ENCODE measurements at regions not wholly inside any gene's neighbourhood (a gene's known extent, or its start where the extent isn't known, plus 50 kb on each side); places are given as distances from the start of the nearest gene placed in this dataset.
"Not testable (repeated sequence)": the region's sequence is repeated elsewhere in the genome, so short reads cannot be mapped to it uniquely, and the experiment has no call there.

DNA sequence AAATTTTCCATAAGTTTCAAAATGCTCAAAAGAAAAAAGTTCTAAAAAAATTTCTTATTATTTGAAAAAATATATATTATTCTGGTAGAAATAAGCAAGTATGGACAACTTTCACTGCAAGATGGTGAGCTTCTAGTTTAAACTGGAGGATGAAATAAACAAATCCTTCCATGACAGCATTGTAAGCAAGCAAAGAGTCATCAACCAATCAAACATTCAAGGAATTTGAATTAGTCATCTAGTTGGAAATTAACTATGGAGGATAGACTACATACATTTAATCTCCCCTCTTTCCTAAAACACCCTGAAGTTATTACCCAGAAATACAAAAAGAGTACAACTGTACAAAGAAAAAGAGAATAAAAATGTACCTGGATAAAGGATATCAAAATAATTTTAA lies 51.0 kb upstream of the IRX5 start:
- DNase-seq, result no peak

DNA sequence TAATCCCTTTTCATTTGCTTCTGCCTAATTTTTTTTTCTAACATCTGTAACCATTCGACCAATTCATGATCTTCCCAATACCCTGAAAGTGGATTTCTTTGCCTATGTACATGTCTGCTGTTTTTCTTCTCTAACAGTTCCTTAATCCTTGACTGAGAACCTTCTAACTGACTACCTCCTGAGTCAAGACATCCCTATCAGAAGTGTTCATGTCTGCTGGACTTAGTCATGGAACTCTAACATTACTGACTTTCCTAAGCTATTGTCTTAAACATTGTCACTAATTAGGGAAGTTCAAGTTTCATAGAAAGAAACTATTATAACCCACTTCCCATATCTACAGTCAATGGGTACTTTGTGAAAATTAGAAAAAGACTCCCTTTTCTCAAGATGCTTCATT lies 52.4 kb upstream of the IRX5 start:
- DNase-seq, result no peak

DNA sequence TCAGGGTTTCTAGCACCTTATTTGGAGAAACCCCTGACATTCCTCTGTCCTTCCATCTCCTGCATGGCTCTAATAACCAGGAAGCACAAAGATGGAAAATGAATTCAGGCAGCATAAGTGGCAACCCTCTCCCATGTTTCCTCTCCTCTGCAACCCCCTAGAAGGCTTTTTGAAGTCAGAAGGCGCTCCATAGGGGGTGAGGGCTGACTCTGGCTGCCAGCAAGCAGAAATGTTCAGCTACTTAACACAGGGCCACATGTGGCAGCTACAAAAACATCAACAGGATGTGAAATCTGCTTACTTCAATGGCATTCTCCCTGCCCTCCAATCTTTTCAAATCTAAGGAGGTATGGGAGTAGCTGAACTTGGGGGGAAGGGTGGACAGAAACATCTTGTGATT lies 55.2 kb upstream of the IRX5 start:
- no peak for DNase-seq

GRCh38 chr16:54873716-54874373 lies 56.8 kb upstream of the IRX5 start:
- not testable (repeated sequence) for DNase-seq

- no peak for DNase-seq
Observed at GRCh38 chr16:54873071-54873470, 57.6 kb upstream of the IRX5 start.

DNA sequence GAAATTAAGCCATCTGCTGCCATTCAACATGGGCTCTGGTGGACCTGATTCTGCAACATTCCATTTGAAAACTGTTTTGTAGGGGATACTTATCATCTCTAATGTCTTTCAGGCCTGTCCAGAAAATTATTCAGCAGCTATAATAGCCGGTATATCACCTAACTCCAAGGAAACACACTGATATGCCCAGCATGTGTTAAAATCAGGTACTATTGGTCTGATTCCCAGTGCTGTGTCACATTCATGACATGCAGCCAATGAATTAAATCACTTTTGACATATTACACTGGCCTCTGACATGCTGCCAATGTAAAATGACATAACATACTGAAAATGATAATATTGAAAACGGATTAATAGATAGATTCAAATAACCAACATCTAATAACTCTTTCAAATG lies 60.5 kb upstream of the IRX5 start:
- DNase-seq, result no peak

DNA sequence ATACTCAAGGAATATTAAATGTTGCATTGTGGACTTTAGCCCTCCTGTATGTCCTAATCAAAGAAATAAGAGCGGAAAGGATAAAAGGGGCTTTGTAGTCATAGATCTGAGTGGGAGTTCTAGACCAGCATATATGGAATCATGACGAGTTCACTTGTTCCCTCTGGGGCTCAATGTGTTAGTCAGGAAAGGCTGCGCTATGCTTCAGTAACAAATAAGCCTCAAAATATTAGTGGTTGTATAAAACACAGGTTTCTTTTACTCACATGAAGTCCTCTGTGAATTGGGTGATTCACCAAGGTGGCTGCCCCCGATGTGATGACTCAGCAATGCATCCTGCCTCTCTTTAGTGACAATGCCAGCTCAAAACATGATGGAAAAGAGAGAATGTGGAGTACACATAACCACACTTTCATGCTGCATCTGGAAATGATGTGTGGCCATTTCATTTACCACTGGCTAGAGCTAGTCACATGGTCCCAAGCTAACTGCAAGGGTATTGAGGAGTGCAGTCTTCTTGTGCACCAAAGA lies 63.3 kb upstream of the IRX5 start:
- no peak for DNase-seq

GRCh38 chr16:54862529-54862928 lies 68.1 kb upstream of the IRX5 start:
- no peak for DNase-seq

GRCh38 chr16:54856871-54857270 lies 73.8 kb upstream of the IRX5 start:
- DNase-seq, result no peak

- no peak for DNase-seq
Observed at GRCh38 chr16:54847609-54848008, 83.1 kb upstream of the IRX5 start.

GRCh38 chr16:54847207-54847606 lies 83.5 kb upstream of the IRX5 start:
- DNase-seq, result no peak

GRCh38 chr16:54846766-54847165 lies 83.9 kb upstream of the IRX5 start:
- DNase-seq, result no peak

GRCh38 chr16:54843424-54843750 lies 87.3 kb upstream of the IRX5 start:
- DNase-seq, result no peak

DNA sequence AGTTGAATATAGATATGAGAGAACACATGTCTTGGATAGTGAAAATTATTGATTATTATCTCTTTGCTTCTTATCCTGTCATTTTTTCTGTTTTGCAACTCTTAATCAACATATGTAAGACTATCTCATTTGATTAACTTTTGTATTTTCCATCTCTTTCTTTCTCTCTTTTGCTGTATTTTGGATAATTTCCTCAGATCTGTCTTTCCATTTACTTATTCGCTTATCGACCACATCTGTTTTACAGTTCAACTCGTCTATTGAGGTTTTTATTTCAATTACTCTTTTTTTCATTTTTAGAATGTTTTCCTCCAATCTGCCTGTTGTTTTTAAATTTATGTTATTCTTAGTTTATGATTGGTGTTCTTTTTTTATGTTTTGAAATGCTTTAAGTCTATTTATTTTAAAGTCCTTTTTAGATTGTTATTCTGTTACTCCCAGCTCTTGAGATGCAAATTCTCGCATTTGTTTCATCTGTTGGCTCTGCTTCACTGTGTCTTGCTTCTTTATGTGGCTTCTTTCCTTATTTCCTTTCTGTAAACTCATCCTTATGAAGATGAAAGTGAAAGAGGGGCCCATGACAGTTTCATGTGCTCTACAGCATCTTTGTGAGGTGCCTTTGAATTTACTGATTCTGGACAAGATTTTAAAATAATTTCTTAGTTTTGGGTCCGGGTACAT lies 87.8 kb upstream of the IRX5 start:
- no peak for DNase-seq

- no peak for DNase-seq
Observed at GRCh38 chr16:54829691-54830090, 101.0 kb upstream of the IRX5 start.

GRCh38 chr16:54822892-54823291 lies 107.8 kb upstream of the IRX5 start:
- no peak for DNase-seq

GRCh38 chr16:54822492-54822891 lies 108.2 kb upstream of the IRX5 start:
- DNase-seq, result no peak

GRCh38 chr16:54821731-54822130 lies 108.9 kb upstream of the IRX5 start:
- DNase-seq, result no peak

- no peak for DNase-seq
Observed at GRCh38 chr16:54817940-54818574, 112.6 kb upstream of the IRX5 start.

DNA sequence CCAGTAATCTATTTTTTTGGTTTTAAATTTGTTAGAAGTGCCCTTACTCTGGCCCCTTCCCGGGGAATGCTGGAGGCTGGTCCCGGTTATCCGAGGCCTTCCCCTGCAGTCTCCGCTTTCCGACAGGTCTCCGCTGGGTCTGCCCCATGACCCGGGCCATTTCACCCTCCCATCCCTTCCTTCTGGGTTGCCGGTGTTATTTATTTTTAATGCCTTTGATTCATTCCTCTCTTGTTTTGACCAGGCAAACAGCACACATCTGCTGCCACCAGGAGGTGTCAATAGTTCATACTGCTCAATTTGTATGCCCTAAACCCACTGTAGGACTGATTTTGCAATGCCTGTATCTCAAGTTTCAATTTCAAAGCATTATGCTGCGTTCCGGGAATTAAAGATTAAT lies 113.2 kb upstream of the IRX5 start:
- no peak for DNase-seq

DNA sequence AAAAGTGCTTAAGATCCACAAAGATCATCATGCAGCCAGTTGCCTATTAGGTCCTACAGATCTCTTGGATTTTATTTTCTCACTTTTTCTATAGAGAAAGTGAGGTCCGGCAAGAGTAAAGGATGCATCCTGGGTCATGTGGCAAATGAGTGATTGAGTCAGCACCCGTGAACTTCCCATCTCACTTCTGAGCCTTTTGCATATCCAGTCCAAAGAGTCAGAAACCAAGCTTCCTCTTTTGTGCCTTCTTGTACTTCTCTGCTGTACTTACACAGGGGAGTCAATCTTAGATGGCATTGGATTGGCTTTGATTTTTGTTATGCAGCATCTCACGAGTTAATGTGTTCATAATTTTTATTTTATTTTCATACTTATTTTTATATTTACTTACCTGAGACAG lies 114.2 kb upstream of the IRX5 start:
- DNase-seq, result no peak

DNA sequence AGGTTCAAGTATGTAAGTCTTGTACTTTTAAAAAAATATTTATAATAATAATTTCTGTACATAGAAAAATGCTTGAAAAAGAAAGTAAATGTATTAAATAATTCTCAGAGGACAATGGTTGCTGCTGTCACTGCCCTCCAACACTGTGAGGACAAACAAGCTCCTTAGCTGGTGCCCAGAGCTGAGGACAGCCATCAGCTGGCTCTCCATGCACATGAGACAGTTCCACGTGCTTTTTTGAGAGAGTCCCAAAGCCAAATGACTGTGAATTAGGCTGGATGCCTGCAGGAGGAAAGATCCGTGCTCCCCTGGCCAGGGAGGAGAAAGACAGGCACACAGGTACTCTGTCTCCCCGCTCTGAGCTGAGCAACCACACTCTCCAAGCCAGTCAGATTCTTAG lies 115.5 kb upstream of the IRX5 start:
- no peak for DNase-seq

- no peak for DNase-seq
Observed at GRCh38 chr16:54813778-54814177, 116.9 kb upstream of the IRX5 start.

GRCh38 chr16:54812229-54812628 lies 118.4 kb upstream of the IRX5 start:
- DNase-seq, result no peak
